ENCODE measurements at regions not wholly inside any gene's neighbourhood (a gene's known extent, or its start where the extent isn't known, plus 50 kb on each side); places are given as distances from the start of the nearest gene placed in this dataset.
A peak's percentile ranks its signal among the peaks of the same experiment; 100 is the strongest.
"Not testable (repeated sequence)": the region's sequence is repeated elsewhere in the genome, so short reads cannot be mapped to it uniquely, and the experiment has no call there.

DNA sequence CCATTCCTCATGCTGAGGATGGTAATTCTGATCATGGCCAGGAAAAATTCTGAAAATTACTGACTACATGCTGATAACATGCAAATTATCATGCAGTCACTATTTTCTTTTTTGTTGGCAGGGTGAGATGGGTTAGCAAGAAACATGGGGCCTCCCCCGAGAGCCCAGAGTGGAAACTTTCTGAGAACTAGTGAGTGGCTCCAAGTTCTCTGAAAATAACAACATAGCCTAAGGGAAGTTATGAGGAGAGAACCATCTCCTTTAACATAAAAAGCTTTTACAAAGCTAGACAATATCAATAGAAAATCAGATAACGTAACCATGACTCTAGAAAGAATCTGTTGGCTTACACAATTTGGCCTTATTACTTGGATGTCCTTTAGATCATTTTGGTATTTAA is 254.2 kb downstream of the PLOD2 start:
- DNase-seq (ENCODE audit: low spot score) = no peak

- no peak for DNase-seq (ENCODE audit: low spot score)
Observed at GRCh38 chr3:145911016-145911415, 250.0 kb downstream of the PLOD2 start.

GRCh38 chr3:145915787-145916186 is 245.2 kb downstream of the PLOD2 start:
- no peak for DNase-seq (ENCODE audit: low spot score)

DNA sequence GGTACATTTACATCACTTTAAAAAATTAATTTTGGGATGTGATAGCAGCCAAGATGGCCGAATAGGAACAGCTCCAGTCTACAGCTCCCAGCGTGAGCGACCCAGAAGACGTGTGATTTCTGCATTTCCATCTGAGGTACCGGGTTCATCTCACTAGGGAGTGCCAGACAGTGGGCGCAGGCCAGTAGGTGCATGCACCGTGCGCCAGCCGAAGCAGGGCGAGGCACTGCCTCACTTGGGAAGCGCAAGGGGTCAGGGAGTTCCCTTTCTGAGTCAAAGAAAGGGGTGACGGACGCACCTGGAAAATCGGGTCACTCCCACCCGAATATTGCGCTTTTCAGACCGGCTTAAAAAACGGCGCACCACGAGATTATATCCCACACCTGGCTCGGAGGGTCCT is 233.2 kb downstream of the PLOD2 start:
- DNase-seq (ENCODE audit: low spot score) = not testable (repeated sequence)

GRCh38 chr3:145936971-145937370 is 224.0 kb downstream of the PLOD2 start:
- DNase-seq (ENCODE audit: low spot score) = peak; percentile 61

DNA sequence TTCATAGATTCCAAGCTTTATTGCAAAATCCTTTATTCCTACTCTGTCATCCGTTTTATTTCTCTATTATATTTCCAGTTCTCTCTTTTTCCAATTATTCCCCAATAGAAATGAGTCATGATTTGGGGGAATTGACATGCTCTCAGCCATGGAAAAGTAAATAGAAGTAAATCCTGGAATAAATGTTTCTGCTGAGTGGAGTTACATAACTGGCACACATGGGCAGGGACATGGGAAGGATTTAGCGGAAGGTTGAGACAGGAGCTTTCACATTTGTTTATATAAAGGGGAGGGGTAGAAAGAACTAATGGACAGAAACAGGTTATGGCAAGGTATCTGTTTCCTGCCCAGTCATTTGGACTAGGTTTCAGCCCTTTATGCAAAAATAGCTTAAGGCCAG is 221.6 kb downstream of the PLOD2 start:
- no peak for DNase-seq (ENCODE audit: low spot score)

GRCh38 chr3:145942052-145942451 is 218.9 kb downstream of the PLOD2 start:
- DNase-seq (ENCODE audit: low spot score) = peak; percentile 35

- DNase-seq (ENCODE audit: low spot score) = no peak
Observed at GRCh38 chr3:145943952-145944351, 217.0 kb downstream of the PLOD2 start.

DNA sequence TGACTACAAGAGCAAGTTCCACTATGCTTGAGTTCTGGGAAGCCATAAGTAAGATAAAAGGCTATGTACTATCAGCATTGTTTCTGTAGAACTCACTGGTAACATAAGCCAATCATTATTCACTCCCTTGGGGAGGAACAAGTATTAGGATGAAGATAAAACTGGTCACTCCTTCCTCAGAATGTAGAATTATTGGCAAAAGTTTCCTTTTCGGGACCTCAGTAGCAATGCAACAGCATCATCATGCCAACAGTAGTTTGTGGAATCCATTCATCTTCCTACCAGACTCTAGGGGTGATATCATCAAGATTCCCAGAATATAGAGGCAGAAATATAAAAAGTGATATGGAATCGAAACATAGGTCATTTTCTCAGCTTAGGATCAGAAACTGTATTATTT is 209.5 kb downstream of the PLOD2 start:
- DNase-seq (ENCODE audit: low spot score) = no peak

GRCh38 chr3:145952536-145952935 is 208.4 kb downstream of the PLOD2 start:
- peak; percentile 68 for DNase-seq (ENCODE audit: low spot score)

DNA sequence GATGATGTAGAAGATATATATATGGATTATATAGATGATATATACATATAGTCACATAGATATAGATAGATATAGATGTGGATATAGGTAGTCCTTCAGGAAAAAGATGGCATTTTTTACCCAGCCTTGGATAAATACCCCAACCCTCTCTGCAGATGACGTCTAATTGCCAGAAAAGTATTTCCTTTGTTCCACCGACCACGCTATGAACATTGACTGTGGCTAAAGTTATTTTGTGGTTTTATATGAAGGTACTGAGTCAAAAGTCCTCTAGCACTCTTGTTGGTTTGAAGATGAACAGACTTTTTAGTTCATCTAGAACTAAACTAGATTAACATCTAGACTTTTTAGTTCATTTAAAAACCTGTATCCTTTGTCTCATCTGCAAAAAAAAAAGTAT is 207.7 kb downstream of the PLOD2 start:
- no peak for DNase-seq (ENCODE audit: low spot score)

DNA sequence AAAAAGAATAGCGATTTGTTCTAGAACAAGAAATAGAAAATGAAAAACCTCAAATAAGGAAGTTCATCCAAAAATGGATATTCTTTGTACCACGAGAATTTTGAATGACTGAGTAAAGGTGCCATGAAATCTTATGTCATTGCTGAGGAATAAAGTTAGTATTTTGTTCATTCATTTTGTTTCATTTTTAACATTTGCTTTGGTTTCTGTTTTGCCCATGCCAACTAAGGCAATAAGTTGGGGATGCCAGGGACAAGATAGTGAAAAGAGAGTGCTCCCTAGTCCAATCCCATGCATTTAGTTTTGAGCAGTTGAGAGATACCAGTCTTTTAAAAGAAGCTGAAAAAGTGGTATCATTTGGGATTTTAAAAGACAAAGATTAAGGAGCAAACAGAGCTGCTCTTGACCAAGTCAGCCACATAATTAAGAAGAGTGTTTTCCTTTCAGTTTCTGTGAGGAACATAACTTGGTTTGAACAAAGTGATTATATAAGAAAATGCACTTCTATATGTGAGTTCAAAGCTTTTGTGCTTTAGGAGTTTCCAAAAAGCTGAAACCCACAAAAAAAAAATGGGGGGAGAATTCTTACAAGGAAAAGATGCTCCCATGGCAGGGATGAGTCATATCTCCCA is 201.4 kb downstream of the PLOD2 start:
- DNase-seq (ENCODE audit: low spot score) = no peak

DNA sequence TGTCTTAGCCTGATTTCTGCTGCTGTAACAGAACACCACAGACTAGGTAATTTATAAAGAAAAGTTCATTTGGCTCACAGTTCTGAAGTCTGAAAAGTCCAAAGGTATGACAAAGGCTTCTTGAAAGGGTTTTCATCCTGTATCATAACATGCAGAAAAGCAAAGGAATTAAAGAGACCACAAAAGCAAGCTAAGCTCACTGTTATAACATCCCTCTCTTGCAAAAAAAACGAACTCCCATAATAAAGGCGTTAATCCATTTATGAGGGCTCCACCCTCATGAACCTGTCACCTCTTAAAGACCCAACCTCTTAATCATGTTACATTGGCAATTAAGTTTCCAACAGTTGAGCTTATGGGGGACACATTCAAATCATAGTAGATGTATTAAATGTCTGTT is 197.9 kb downstream of the PLOD2 start:
- no peak for DNase-seq (ENCODE audit: low spot score)

DNA sequence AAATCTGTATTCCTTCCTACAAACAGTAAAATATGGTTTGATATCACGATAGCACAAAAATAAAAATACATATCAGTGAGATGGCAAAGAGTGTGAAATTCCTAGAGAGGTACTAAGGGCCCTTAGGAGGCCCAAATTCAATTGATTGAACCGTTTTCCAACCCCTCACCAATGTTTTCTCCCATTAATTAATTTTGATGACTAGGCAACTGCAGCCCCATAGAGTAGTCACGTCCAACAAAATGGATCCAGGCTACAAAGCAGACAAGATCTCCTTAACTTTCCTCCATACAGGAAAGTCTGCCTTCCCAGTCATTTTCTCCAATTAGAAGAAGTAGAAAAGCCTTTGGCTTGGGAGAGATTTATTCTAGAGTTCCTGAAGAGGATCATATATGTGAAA is 193.9 kb downstream of the PLOD2 start:
- DNase-seq (ENCODE audit: low spot score) = no peak

GRCh38 chr3:145971186-145971585 is 189.8 kb downstream of the PLOD2 start:
- DNase-seq (ENCODE audit: low spot score) = no peak

GRCh38 chr3:145972851-145973250 is 188.1 kb downstream of the PLOD2 start:
- DNase-seq (ENCODE audit: low spot score) = no peak

- peak; percentile 3 for DNase-seq (ENCODE audit: low spot score)
Observed at GRCh38 chr3:145981056-145981455, 179.9 kb downstream of the PLOD2 start.

- DNase-seq (ENCODE audit: low spot score) = no peak
Observed at GRCh38 chr3:145983101-145983500, 177.9 kb downstream of the PLOD2 start.

Data from AG08395 (cell line).